ENCODE measurements at regions not wholly inside any gene's neighbourhood (a gene's known extent, or its start where the extent isn't known, plus 50 kb on each side); places are given as distances from the start of the nearest gene placed in this dataset.

- peaks cover 0 to 5% of the 10 kb centered on the region in 2 donors for H3K9me3 ChIP-seq (replicated peaks in 1 of 2; ENCODE audit: control insufficient read depth in 2 of 2, insufficient read depth in 1 of 2, low read depth in 1 of 2, low read length in 2 of 2)
- WGBS, 2 donors (ENCODE audit: extremely low coverage in 2 of 2, insufficient read length in 2 of 2, insufficient replicate concordance in 1 of 2): no CpG with 5 or more reads among the region's 14 CpGs
Observed at GRCh38 chr11:70842701-70843100, 409.7 kb downstream of the SHANK2 start.

GRCh38 chr11:70843906-70844305, 408.5 kb downstream of the SHANK2 start:
- WGBS, 2 donors (ENCODE audit: extremely low coverage in 2 of 2, insufficient read length in 2 of 2, insufficient replicate concordance in 1 of 2): no CpG with 5 or more reads among the region's 6 CpGs
- H3K27me3 ChIP-seq (ENCODE audit: control insufficient read depth in 3 of 3, insufficient read depth in 3 of 3, low read depth in 1 of 3, low read length in 3 of 3): peaks cover 0 to 4% (median 0%) of the 10 kb centered on the region in 3 experiments

More at GRCh38 chr11:70842701-70843100, 409.7 kb downstream of the SHANK2 start:
- H3K79me1 ChIP-seq (ENCODE audit: low read depth, low read length): no peaks in the 10 kb centered on the region
- no peak for DNase-seq (ENCODE audit: low spot score)
- no peak overlapping the region for H4K8ac ChIP-seq (ENCODE audit: low read depth, low read length)
- H2BK5ac ChIP-seq (ENCODE audit: low read length): no peak overlapping the region
- H3K4me2 ChIP-seq (ENCODE audit: insufficient read depth, low read length, poor library complexity, severe bottlenecking): no peak overlapping the region
- H3K27me3 ChIP-seq (ENCODE audit: control insufficient read depth in 3 of 3, insufficient read depth in 3 of 3, low read depth in 1 of 3, low read length in 3 of 3): peaks cover 0 to 4% (median 0%) of the 10 kb centered on the region in 3 experiments
- H3K36me3 ChIP-seq (replicated peaks in 1 of 2; ENCODE audit: control insufficient read depth in 2 of 2, insufficient read depth in 2 of 2, low read length in 2 of 2): no peaks in the 10 kb centered on the region
- no peak overlapping the region for H2AK5ac ChIP-seq (ENCODE audit: low read depth, low read length)
- H3K14ac ChIP-seq (ENCODE audit: low read length): no peak overlapping the region
- no peak overlapping the region for H3K4me3 ChIP-seq (ENCODE audit: low read length in 2 of 2)
- no peak overlapping the region for H3K9ac ChIP-seq (ENCODE audit: low read depth, low read length, poor library complexity)
- no peak overlapping the region for H2BK12ac ChIP-seq (ENCODE audit: low read length)
- no peak overlapping the region for H2AFZ ChIP-seq (ENCODE audit: low read length)
- no peak overlapping the region for H4K91ac ChIP-seq (ENCODE audit: low read depth, low read length, poor library complexity)
- H3K18ac ChIP-seq (ENCODE audit: low read length): peak overlapping the region; percentile 9
- no peak overlapping the region for H3K4ac ChIP-seq (ENCODE audit: low read length)
- H3K27ac ChIP-seq (replicated peaks; ENCODE audit: low read length): no peak overlapping the region
- peaks cover 0 to 6% of the 10 kb centered on the region in 2 donors for H3K4me1 ChIP-seq (ENCODE audit: control insufficient read depth in 2 of 2, insufficient read depth in 1 of 2, low read depth in 1 of 2, low read length in 2 of 2)
- H3K23ac ChIP-seq (ENCODE audit: low read depth, low read length, poor library complexity): no peak overlapping the region
- H2BK15ac ChIP-seq (ENCODE audit: low read length): no peak overlapping the region
- no peak overlapping the region for H2BK120ac ChIP-seq (ENCODE audit: low read depth, low read length)

DNA sequence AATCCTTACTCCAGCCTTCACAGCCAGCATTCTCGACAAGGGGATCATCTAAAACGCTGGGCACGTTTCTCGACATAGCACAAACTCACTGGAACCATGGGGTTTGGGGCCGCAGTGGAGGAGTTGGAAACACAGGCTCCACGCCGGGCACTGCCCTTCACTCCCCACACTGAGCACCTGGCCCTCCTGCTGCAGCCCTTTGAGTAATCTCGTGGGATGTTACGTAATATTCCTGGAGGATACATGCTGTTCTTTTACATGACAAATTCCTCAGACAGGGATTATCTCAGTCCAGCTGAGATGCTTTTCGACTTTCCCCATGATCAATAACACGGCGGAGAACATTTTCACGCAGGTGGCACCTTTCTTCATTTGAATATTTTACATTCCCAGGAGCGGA, 408.0 kb downstream of the SHANK2 start:
- Histone ChIP-seq H3K9me3 (replicated peaks in 1 of 2; ENCODE audit: control insufficient read depth in 2 of 2, insufficient read depth in 1 of 2, low read depth in 1 of 2, low read length in 2 of 2) (no peaks in the 10 kb centered on the region), H3K79me1 (ENCODE audit: low read depth, low read length) (no peaks in the 10 kb centered on the region), H4K91ac (ENCODE audit: low read depth, low read length, poor library complexity) (no peak overlapping the region), H3K14ac (ENCODE audit: low read length) (no peak overlapping the region), H4K8ac (ENCODE audit: low read depth, low read length) (no peak overlapping the region), H3K36me3 (replicated peaks in 1 of 2; ENCODE audit: control insufficient read depth in 2 of 2, insufficient read depth in 2 of 2, low read length in 2 of 2) (no peaks in the 10 kb centered on the region), H2AK5ac (ENCODE audit: low read depth, low read length) (no peak overlapping the region), H3K18ac (ENCODE audit: low read length) (no peak overlapping the region), H3K27ac (replicated peaks; ENCODE audit: low read length) (no peak overlapping the region), H3K4ac (ENCODE audit: low read length) (no peak overlapping the region), H3K4me1 (ENCODE audit: control insufficient read depth in 2 of 2, insufficient read depth in 1 of 2, low read depth in 1 of 2, low read length in 2 of 2) (peaks cover 0 to 6% of the 10 kb centered on the region in 2 donors), H2BK12ac (ENCODE audit: low read length) (no peak overlapping the region), H3K4me3 (ENCODE audit: low read length in 2 of 2) (no peak overlapping the region), H3K23ac (ENCODE audit: low read depth, low read length, poor library complexity) (no peak overlapping the region), H3K9ac (ENCODE audit: low read depth, low read length, poor library complexity) (no peak overlapping the region), H2BK120ac (ENCODE audit: low read depth, low read length) (no peak overlapping the region), H2BK5ac (ENCODE audit: low read length) (no peak overlapping the region), H3K27me3 (ENCODE audit: control insufficient read depth in 3 of 3, insufficient read depth in 3 of 3, low read depth in 1 of 3, low read length in 3 of 3) (peaks cover 0 to 4% (median 0%) of the 10 kb centered on the region in 3 experiments), H2BK15ac (ENCODE audit: low read length) (no peak overlapping the region), H3K4me2 (ENCODE audit: insufficient read depth, low read length, poor library complexity, severe bottlenecking) (no peak overlapping the region), H2AFZ (ENCODE audit: low read length) (no peak overlapping the region)
- no peak for DNase-seq (ENCODE audit: low spot score)
- WGBS, 2 donors (ENCODE audit: extremely low coverage in 2 of 2, insufficient read length in 2 of 2, insufficient replicate concordance in 1 of 2): no CpG with 5 or more reads among the region's 14 CpGs

More at GRCh38 chr11:70843906-70844305, 408.5 kb downstream of the SHANK2 start:
- no peak overlapping the region for H2BK5ac ChIP-seq (ENCODE audit: low read length)
- H3K27ac ChIP-seq (replicated peaks; ENCODE audit: low read length): no peak overlapping the region
- no peak overlapping the region for H3K9ac ChIP-seq (ENCODE audit: low read depth, low read length, poor library complexity)
- H3K4me3 ChIP-seq (ENCODE audit: low read length in 2 of 2): no peak overlapping the region
- no peak overlapping the region for H2BK120ac ChIP-seq (ENCODE audit: low read depth, low read length)
- H4K91ac ChIP-seq (ENCODE audit: low read depth, low read length, poor library complexity): no peak overlapping the region
- H3K9me3 ChIP-seq (replicated peaks in 1 of 2; ENCODE audit: control insufficient read depth in 2 of 2, insufficient read depth in 1 of 2, low read depth in 1 of 2, low read length in 2 of 2): no peaks in the 10 kb centered on the region
- no peaks in the 10 kb centered on the region for H3K36me3 ChIP-seq (replicated peaks in 1 of 2; ENCODE audit: control insufficient read depth in 2 of 2, insufficient read depth in 2 of 2, low read length in 2 of 2)
- DNase-seq (ENCODE audit: low spot score): no peak
- peak overlapping the region; percentile 35 for H2BK15ac ChIP-seq (ENCODE audit: low read length)
- H4K8ac ChIP-seq (ENCODE audit: low read depth, low read length): no peak overlapping the region
- H3K14ac ChIP-seq (ENCODE audit: low read length): no peak overlapping the region
- no peaks in the 10 kb centered on the region for H3K79me1 ChIP-seq (ENCODE audit: low read depth, low read length)
- H3K4me1 ChIP-seq (ENCODE audit: control insufficient read depth in 2 of 2, insufficient read depth in 1 of 2, low read depth in 1 of 2, low read length in 2 of 2): peaks cover 0 to 6% of the 10 kb centered on the region in 2 donors
- H2BK12ac ChIP-seq (ENCODE audit: low read length): no peak overlapping the region
- H2AFZ ChIP-seq (ENCODE audit: low read length): no peak overlapping the region
- peak overlapping the region; percentile 15 for H3K18ac ChIP-seq (ENCODE audit: low read length)
- H3K4ac ChIP-seq (ENCODE audit: low read length): peak overlapping the region; percentile 26
- H3K23ac ChIP-seq (ENCODE audit: low read depth, low read length, poor library complexity): no peak overlapping the region
- no peak overlapping the region for H3K4me2 ChIP-seq (ENCODE audit: insufficient read depth, low read length, poor library complexity, severe bottlenecking)
- no peak overlapping the region for H2AK5ac ChIP-seq (ENCODE audit: low read depth, low read length)

DNA sequence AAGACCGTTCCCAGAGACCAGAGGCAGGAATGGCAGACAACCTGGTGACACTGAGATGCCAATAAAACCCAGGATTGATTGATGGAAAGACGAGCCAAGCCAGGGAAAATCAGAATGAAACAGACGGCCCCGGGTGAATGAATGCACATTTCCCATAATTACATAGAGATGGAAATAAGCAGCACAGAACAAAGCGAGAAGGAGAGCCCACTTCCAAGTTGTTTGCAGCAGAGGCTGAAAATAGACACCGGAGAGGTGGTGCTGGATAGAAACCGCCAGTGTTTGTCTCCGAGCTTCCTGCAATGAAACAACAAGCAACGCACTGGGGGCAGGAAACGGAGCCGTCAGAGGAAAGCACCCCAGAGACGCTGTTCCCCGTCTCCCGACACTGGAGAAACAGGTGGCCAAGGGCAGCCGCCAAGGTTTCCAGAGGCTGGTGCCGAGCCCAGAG, 406.8 kb downstream of the SHANK2 start:
- no peak overlapping the region for H2AFZ ChIP-seq (ENCODE audit: low read length)
- H2BK120ac ChIP-seq (ENCODE audit: low read depth, low read length): no peak overlapping the region
- H4K8ac ChIP-seq (ENCODE audit: low read depth, low read length): no peak overlapping the region
- H3K27ac ChIP-seq (replicated peaks; ENCODE audit: low read length): no peak overlapping the region
- H2BK5ac ChIP-seq (ENCODE audit: low read length): no peak overlapping the region
- WGBS, 2 donors (ENCODE audit: extremely low coverage in 2 of 2, insufficient read length in 2 of 2, insufficient replicate concordance in 1 of 2): no CpG with 5 or more reads among the region's 16 CpGs
- H3K4ac ChIP-seq (ENCODE audit: low read length): no peak overlapping the region
- H3K4me1 ChIP-seq (ENCODE audit: control insufficient read depth in 2 of 2, insufficient read depth in 1 of 2, low read depth in 1 of 2, low read length in 2 of 2): peaks cover 0 to 6% of the 10 kb centered on the region in 2 donors
- no peak overlapping the region for H3K9ac ChIP-seq (ENCODE audit: low read depth, low read length, poor library complexity)
- no peak overlapping the region for H3K23ac ChIP-seq (ENCODE audit: low read depth, low read length, poor library complexity)
- no peak overlapping the region for H2BK15ac ChIP-seq (ENCODE audit: low read length)
- H3K27me3 ChIP-seq (ENCODE audit: control insufficient read depth in 3 of 3, insufficient read depth in 3 of 3, low read depth in 1 of 3, low read length in 3 of 3): peaks cover 0 to 4% (median 0%) of the 10 kb centered on the region in 3 experiments
- no peak overlapping the region for H3K14ac ChIP-seq (ENCODE audit: low read length)
- H3K9me3 ChIP-seq (replicated peaks in 1 of 2; ENCODE audit: control insufficient read depth in 2 of 2, insufficient read depth in 1 of 2, low read depth in 1 of 2, low read length in 2 of 2): no peaks in the 10 kb centered on the region
- no peak overlapping the region for H2AK5ac ChIP-seq (ENCODE audit: low read depth, low read length)
- no peak overlapping the region for H3K18ac ChIP-seq (ENCODE audit: low read length)
- no peak overlapping the region for H3K4me2 ChIP-seq (ENCODE audit: insufficient read depth, low read length, poor library complexity, severe bottlenecking)
- H2BK12ac ChIP-seq (ENCODE audit: low read length): no peak overlapping the region
- H4K91ac ChIP-seq (ENCODE audit: low read depth, low read length, poor library complexity): no peak overlapping the region
- H3K36me3 ChIP-seq (replicated peaks in 1 of 2; ENCODE audit: control insufficient read depth in 2 of 2, insufficient read depth in 2 of 2, low read length in 2 of 2): no peaks in the 10 kb centered on the region
- DNase-seq (ENCODE audit: low spot score): no peak
- no peak overlapping the region for H3K4me3 ChIP-seq (ENCODE audit: low read length in 2 of 2)
- no peaks in the 10 kb centered on the region for H3K79me1 ChIP-seq (ENCODE audit: low read depth, low read length)
